ENCODE measurements at regions not wholly inside any gene's neighbourhood (a gene's known extent, or its start where the extent isn't known, plus 50 kb on each side); places are given as distances from the start of the nearest gene placed in this dataset.

DNA sequence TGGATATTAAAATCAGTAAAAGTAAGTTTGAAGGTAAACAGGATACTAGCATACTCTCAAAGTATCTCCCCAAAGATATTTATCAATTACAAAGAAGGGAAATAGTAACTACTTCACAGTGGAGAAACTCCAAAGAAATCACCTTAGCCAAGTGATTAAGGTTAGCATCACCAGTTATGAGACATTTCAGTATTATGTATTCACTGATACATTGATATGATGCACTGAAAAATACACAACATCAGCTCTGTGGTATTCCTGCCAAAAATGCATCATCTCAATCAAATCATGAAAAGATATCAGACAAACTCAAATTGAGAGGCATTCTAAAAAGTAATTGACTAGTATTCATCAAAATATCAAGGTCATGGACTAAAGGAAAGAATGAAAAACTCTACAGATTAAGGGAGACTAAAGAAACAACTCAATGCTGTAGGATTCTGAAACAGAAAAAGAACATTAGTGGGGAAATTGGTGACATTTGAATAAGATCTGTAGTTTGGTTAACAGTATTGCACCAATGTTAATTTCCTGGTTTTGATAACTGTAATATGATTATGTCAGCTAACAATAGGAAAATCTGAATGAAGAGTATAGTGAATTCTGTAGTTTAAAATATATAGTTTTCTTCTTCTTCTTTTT, 215.4 kb downstream of the UACA start:
- TF ChIP-seq, protein P1, sequence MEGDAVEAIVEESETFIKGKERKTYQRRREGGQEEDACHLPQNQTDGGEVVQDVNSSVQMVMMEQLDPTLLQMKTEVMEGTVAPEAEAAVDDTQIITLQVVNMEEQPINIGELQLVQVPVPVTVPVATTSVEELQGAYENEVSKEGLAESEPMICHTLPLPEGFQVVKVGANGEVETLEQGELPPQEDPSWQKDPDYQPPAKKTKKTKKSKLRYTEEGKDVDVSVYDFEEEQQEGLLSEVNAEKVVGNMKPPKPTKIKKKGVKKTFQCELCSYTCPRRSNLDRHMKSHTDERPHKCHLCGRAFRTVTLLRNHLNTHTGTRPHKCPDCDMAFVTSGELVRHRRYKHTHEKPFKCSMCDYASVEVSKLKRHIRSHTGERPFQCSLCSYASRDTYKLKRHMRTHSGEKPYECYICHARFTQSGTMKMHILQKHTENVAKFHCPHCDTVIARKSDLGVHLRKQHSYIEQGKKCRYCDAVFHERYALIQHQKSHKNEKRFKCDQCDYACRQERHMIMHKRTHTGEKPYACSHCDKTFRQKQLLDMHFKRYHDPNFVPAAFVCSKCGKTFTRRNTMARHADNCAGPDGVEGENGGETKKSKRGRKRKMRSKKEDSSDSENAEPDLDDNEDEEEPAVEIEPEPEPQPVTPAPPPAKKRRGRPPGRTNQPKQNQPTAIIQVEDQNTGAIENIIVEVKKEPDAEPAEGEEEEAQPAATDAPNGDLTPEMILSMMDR (IDR thresholded peaks at IDR 0.05) = no peak
- no peak for TF ChIP-seq POLR2A (IDR thresholded peaks at IDR 0.05)
